ENCODE measurements at regions not wholly inside any gene's neighbourhood (a gene's known extent, or its start where the extent isn't known, plus 50 kb on each side); places are given as distances from the start of the nearest gene placed in this dataset.
A peak's percentile ranks its signal among the peaks of the same experiment; 100 is the strongest.

GRCh38 chr7:25786936-25787335 lies 365.1 kb upstream of the NFE2L3 start:
- no peaks in the 10 kb centered on the region for H3K79me2 ChIP-seq (ENCODE audit: control insufficient read depth, insufficient read depth, low read length)
- no peak overlapping the region for H3K27ac ChIP-seq (ENCODE audit: insufficient read depth, low read length)
- no peak overlapping the region for H3K4me2 ChIP-seq (ENCODE audit: extremely low read depth, insufficient read depth, low read length)
- H3K4me1 ChIP-seq (ENCODE audit: control insufficient read depth, extremely low read depth, insufficient read depth, low read length): peaks cover 2% of the 10 kb centered on the region
- H3K4me3 ChIP-seq (replicated peaks in 1 of 4; ENCODE audit: control extremely low read depth in 1 of 4, insufficient read depth in 1 of 4, low read depth in 3 of 4, low read length in 4 of 4): no peak overlapping the region
- no peak overlapping the region for H3K9ac ChIP-seq (ENCODE audit: insufficient read depth, low read length)
- H3K36me3 ChIP-seq (ENCODE audit: control insufficient read depth, insufficient read depth, low read length): no peaks in the 10 kb centered on the region
- no peaks in the 10 kb centered on the region for H3K9me3 ChIP-seq (ENCODE audit: control insufficient read depth, insufficient read depth, low read depth, low read length)
- DNase-seq (ENCODE audit: low read depth in 2 of 2): peak in 1 of 2 donors; percentile 30
- no peaks in the 10 kb centered on the region for H4K20me1 ChIP-seq (ENCODE audit: control insufficient read depth, extremely low read depth, insufficient read depth, low read length)
- no peak for TF ChIP-seq EZH2 (IDR thresholded peaks at IDR 0.05; ENCODE audit: low read length, missing control alignments)
- no peak for TF ChIP-seq CTCF (conservative IDR thresholded peaks at IDR 0.05 in 1 of 2, IDR thresholded peaks at IDR 0.05 in 1 of 2; ENCODE audit: low read depth in 1 of 2, low read length in 2 of 2)
- no peaks in the 10 kb centered on the region for H3K27me3 ChIP-seq (ENCODE audit: control insufficient read depth, insufficient read depth, low read length)
- H2AFZ ChIP-seq (ENCODE audit: low read length): no peak overlapping the region

GRCh38 chr7:25787336-25787735 lies 364.7 kb upstream of the NFE2L3 start:
- no peaks in the 10 kb centered on the region for H4K20me1 ChIP-seq (ENCODE audit: control insufficient read depth, extremely low read depth, insufficient read depth, low read length)
- TF ChIP-seq EZH2 (IDR thresholded peaks at IDR 0.05; ENCODE audit: low read length, missing control alignments) (no peak), CTCF (conservative IDR thresholded peaks at IDR 0.05 in 1 of 2, IDR thresholded peaks at IDR 0.05 in 1 of 2; ENCODE audit: low read depth in 1 of 2, low read length in 2 of 2) (no peak)
- no peaks in the 10 kb centered on the region for H3K36me3 ChIP-seq (ENCODE audit: control insufficient read depth, insufficient read depth, low read length)
- H3K79me2 ChIP-seq (ENCODE audit: control insufficient read depth, insufficient read depth, low read length): no peaks in the 10 kb centered on the region
- H3K9me3 ChIP-seq (ENCODE audit: control insufficient read depth, insufficient read depth, low read depth, low read length): no peaks in the 10 kb centered on the region
- no peak for DNase-seq (ENCODE audit: low read depth in 2 of 2)
- no peak overlapping the region for H3K4me3 ChIP-seq (replicated peaks in 1 of 4; ENCODE audit: control extremely low read depth in 1 of 4, insufficient read depth in 1 of 4, low read depth in 3 of 4, low read length in 4 of 4)
- no peaks in the 10 kb centered on the region for H3K27me3 ChIP-seq (ENCODE audit: control insufficient read depth, insufficient read depth, low read length)
- no peak overlapping the region for H2AFZ ChIP-seq (ENCODE audit: low read length)
- no peak overlapping the region for H3K9ac ChIP-seq (ENCODE audit: insufficient read depth, low read length)
- peaks cover 2% of the 10 kb centered on the region for H3K4me1 ChIP-seq (ENCODE audit: control insufficient read depth, extremely low read depth, insufficient read depth, low read length)
- H3K27ac ChIP-seq (ENCODE audit: insufficient read depth, low read length): no peak overlapping the region
- H3K4me2 ChIP-seq (ENCODE audit: extremely low read depth, insufficient read depth, low read length): no peak overlapping the region

- no peaks in the 10 kb centered on the region for H3K27me3 ChIP-seq (ENCODE audit: control insufficient read depth, insufficient read depth, low read length)
- H2AFZ ChIP-seq (ENCODE audit: low read length): no peak overlapping the region
- no peaks in the 10 kb centered on the region for H3K79me2 ChIP-seq (ENCODE audit: control insufficient read depth, insufficient read depth, low read length)
- H3K4me2 ChIP-seq (ENCODE audit: extremely low read depth, insufficient read depth, low read length): no peak overlapping the region
- H4K20me1 ChIP-seq (ENCODE audit: control insufficient read depth, extremely low read depth, insufficient read depth, low read length): no peaks in the 10 kb centered on the region
- TF ChIP-seq CTCF (conservative IDR thresholded peaks at IDR 0.05 in 1 of 2, IDR thresholded peaks at IDR 0.05 in 1 of 2; ENCODE audit: low read depth in 1 of 2, low read length in 2 of 2) (no peak), EZH2 (IDR thresholded peaks at IDR 0.05; ENCODE audit: low read length, missing control alignments) (no peak)
- H3K4me3 ChIP-seq (replicated peaks in 1 of 4; ENCODE audit: control extremely low read depth in 1 of 4, insufficient read depth in 1 of 4, low read depth in 3 of 4, low read length in 4 of 4): no peak overlapping the region
- H3K4me1 ChIP-seq (ENCODE audit: control insufficient read depth, extremely low read depth, insufficient read depth, low read length): peaks cover 2% of the 10 kb centered on the region
- H3K36me3 ChIP-seq (ENCODE audit: control insufficient read depth, insufficient read depth, low read length): no peaks in the 10 kb centered on the region
- H3K27ac ChIP-seq (ENCODE audit: insufficient read depth, low read length): no peak overlapping the region
- DNase-seq (ENCODE audit: low read depth in 2 of 2): peak in 1 of 2 donors; percentile 6
- no peaks in the 10 kb centered on the region for H3K9me3 ChIP-seq (ENCODE audit: control insufficient read depth, insufficient read depth, low read depth, low read length)
- no peak overlapping the region for H3K9ac ChIP-seq (ENCODE audit: insufficient read depth, low read length)
Observed at GRCh38 chr7:25788371-25788770, 363.6 kb upstream of the NFE2L3 start.
